Pulmonary artery endothelial cell (primary cell): ENCODE measurements at regions not wholly inside any gene's neighbourhood (a gene's known extent, or its start where the extent isn't known, plus 50 kb on each side); places are given as distances from the start of the nearest gene placed in this dataset.
A peak's percentile ranks its signal among the peaks of the same experiment; 100 is the strongest.
"Not testable (repeated sequence)": the region's sequence is repeated elsewhere in the genome, so short reads cannot be mapped to it uniquely, and the experiment has no call there.

Experiments used
- DNase-seq: peaks from one replicate; pipeline ENCODE4 v3.0.0-alpha.2; 2011; ENCODE audit warnings: low read depth, low spot score

GRCh38 chr7:73918926-73919693, 58.2 kb downstream of the TMEM270 start:
- DNase-seq, result no peak

- DNase-seq, result no peak
Observed at GRCh38 chr7:73919694-73920375, 58.9 kb downstream of the TMEM270 start.

- DNase-seq, result no peak
Observed at GRCh38 chr7:73920406-73921134, 59.6 kb downstream of the TMEM270 start.

- DNase-seq, result no peak
Observed at GRCh38 chr7:73921623-73922528, 60.9 kb downstream of the TMEM270 start.

GRCh38 chr7:73928644-73929043, 67.7 kb downstream of the TMEM270 start:
- DNase-seq, result not testable (repeated sequence)

GRCh38 chr7:73931502-73931901, 70.5 kb downstream of the TMEM270 start:
- DNase-seq, result no peak

GRCh38 chr7:73932364-73932763, 71.4 kb downstream of the TMEM270 start:
- DNase-seq, result no peak

GRCh38 chr7:73933091-73933490, 72.1 kb downstream of the TMEM270 start:
- DNase-seq, result no peak

- DNase-seq, result no peak
Observed at GRCh38 chr7:73936967-73937366, 76.0 kb downstream of the TMEM270 start.

GRCh38 chr7:73937650-73938049, 76.7 kb downstream of the TMEM270 start:
- DNase-seq, result not testable (repeated sequence)

GRCh38 chr7:73939528-73939927, 78.6 kb downstream of the TMEM270 start:
- DNase-seq, result no peak

GRCh38 chr7:73940701-73941238, 79.8 kb downstream of the TMEM270 start:
- no peak for DNase-seq

- DNase-seq, result peak; percentile 64
Observed at GRCh38 chr7:73941836-73942551, 81.0 kb downstream of the TMEM270 start.

GRCh38 chr7:73945022-73945421, 83.0 kb upstream of the ELN start:
- DNase-seq, result no peak

GRCh38 chr7:73948287-73948686, 79.7 kb upstream of the ELN start:
- DNase-seq, result no peak

- peak; percentile 40 for DNase-seq
Observed at GRCh38 chr7:73952266-73952665, 75.7 kb upstream of the ELN start.

GRCh38 chr7:73954181-73954580, 73.8 kb upstream of the ELN start:
- no peak for DNase-seq

- no peak for DNase-seq
Observed at GRCh38 chr7:73954861-73955260, 73.1 kb upstream of the ELN start.

GRCh38 chr7:73960548-73960947, 67.4 kb upstream of the ELN start:
- DNase-seq, result no peak

GRCh38 chr7:73961991-73962390, 66.0 kb upstream of the ELN start:
- DNase-seq, result not testable (repeated sequence)
